Prostate gland (tissue), 2 donors: ENCODE measurements at regions not wholly inside any gene's neighbourhood (a gene's known extent, or its start where the extent isn't known, plus 50 kb on each side); places are given as distances from the start of the nearest gene placed in this dataset.

Experiments used
- POLR2A ChIP-seq: fragments of 450-650 bp; IDR thresholded peaks from one replicate; pipeline ENCODE4 v1.6.1; 2016; ENCODE audit warnings: antibody characterized with exemption, mild to moderate bottlenecking
- POLR2AphosphoS5 ChIP-seq: sonication (generic); formaldehyde crosslinking; IDR thresholded peaks from one replicate; pipeline ENCODE4 v1.6.1; 2017; ENCODE audit warnings: antibody characterized with exemption
- TF ChIP-seq, protein P1 (sequence below), 4 experiments: fragments of 200-600 bp in 2 of 4; fragments of 450-650 bp in 2 of 4; sonication (generic) in 2 of 4; IDR thresholded peaks; 1 replicate in 3 of 4; 2 replicates in 1 of 4; pipeline ENCODE4 v1.5.1; 2016 to 2019; ENCODE audit warnings: antibody characterized with exemption in 4 of 4, mild to moderate bottlenecking in 2 of 4, moderate library complexity in 2 of 4

GRCh38 chr14:76971549-76971948 is 57.0 kb downstream of the IRF2BPL start:
- TF ChIP-seq, protein P1, sequence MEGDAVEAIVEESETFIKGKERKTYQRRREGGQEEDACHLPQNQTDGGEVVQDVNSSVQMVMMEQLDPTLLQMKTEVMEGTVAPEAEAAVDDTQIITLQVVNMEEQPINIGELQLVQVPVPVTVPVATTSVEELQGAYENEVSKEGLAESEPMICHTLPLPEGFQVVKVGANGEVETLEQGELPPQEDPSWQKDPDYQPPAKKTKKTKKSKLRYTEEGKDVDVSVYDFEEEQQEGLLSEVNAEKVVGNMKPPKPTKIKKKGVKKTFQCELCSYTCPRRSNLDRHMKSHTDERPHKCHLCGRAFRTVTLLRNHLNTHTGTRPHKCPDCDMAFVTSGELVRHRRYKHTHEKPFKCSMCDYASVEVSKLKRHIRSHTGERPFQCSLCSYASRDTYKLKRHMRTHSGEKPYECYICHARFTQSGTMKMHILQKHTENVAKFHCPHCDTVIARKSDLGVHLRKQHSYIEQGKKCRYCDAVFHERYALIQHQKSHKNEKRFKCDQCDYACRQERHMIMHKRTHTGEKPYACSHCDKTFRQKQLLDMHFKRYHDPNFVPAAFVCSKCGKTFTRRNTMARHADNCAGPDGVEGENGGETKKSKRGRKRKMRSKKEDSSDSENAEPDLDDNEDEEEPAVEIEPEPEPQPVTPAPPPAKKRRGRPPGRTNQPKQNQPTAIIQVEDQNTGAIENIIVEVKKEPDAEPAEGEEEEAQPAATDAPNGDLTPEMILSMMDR (IDR thresholded peaks at IDR 0.05), result no peak
- no peak for TF ChIP-seq POLR2AphosphoS5
- TF ChIP-seq POLR2A, result no peak
